ENCODE measurements at regions not wholly inside any gene's neighbourhood (a gene's known extent, or its start where the extent isn't known, plus 50 kb on each side); places are given as distances from the start of the nearest gene placed in this dataset.

GRCh38 chr7:22591271-22591670 is 91.3 kb upstream of the STEAP1B start:
- TF ChIP-seq CTCF (IDR thresholded peaks at IDR 0.05; ENCODE audit: low read length) = no peak
- no peak for TF ChIP-seq EZH2 (optimal IDR thresholded peaks at IDR 0.05; ENCODE audit: low read depth, low read length)

Data from MM.1S (cell line).